ENCODE measurements at regions not wholly inside any gene's neighbourhood (a gene's known extent, or its start where the extent isn't known, plus 50 kb on each side); places are given as distances from the start of the nearest gene placed in this dataset.

DNA sequence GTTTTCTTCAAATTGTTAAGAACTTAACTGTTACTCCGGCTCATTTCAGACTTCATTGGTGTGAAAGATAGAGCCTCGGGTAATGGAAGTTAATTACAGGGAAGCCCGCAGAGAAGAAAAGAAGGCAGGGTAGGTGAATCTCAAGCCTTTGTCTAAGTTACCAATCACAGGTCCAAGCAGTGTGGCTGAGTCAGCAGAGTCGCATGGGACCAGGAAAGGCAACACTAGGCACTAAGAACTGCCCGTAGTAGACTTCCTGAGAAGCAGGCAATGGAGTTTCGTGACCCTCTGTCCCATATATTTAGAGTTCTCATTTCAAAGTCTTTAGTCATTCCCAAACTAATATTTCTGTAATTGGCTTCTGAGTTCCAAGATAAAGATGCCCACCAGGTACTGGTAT lies 122.9 kb upstream of the STT3B start:
- DNase-seq (ENCODE audit: low read depth in 4 of 4, low spot score in 1 of 4): no peak

- DNase-seq (ENCODE audit: low read depth in 4 of 4, low spot score in 1 of 4): no peak
These were observed 122.3 kb upstream of the STT3B start for GRCh38 chr3:31410411-31410810.

DNA sequence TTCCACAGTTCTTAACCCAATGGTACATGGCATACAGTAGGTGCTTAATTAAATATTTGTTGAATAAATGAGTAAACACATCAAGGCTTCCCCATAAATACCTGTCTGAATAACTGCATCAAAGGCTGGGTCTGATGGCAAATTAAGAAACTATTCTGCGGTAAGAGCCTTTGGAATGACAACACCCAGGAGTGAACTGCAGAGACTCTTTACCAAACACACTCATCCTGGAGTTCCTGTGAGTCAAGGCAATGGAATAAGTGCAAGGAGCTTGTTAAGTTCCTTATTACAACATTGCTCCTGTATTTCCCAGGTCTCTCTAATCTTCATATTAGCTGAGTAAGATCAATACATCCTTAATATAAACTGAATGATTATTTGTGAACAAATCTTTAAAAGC lies 119.9 kb upstream of the STT3B start:
- no peak for DNase-seq (ENCODE audit: low read depth in 4 of 4, low spot score in 1 of 4)

DNA sequence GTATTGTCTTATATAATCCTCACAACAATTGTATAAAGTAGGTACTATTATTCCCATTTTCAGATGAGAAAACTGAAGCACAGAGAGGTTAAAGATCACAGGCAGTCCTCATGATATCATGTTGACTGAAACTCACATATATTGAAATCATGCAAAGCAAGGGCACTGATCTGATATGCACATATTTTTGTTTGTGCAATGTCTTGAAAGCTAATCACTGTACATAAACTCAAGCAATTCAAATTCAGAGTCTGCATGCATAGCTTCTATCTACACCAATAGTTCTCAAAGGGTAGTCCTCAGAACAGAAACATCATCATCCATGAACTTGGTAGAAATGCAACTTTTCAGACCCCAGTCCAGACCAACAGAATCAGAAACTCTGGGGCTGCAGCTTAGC lies 119.2 kb upstream of the STT3B start:
- no peak for DNase-seq (ENCODE audit: low read depth in 4 of 4, low spot score in 1 of 4)

GRCh38 chr3:31416980-31417379 lies 115.7 kb upstream of the STT3B start:
- no peak for DNase-seq (ENCODE audit: low read depth in 4 of 4, low spot score in 1 of 4)

GRCh38 chr3:31417486-31417885 lies 115.2 kb upstream of the STT3B start:
- no peak for DNase-seq (ENCODE audit: low read depth in 4 of 4, low spot score in 1 of 4)

GRCh38 chr3:31420311-31420710 lies 112.4 kb upstream of the STT3B start:
- DNase-seq (ENCODE audit: low read depth in 4 of 4, low spot score in 1 of 4): no peak

- no peak for DNase-seq (ENCODE audit: low read depth in 4 of 4, low spot score in 1 of 4)
These were observed 111.2 kb upstream of the STT3B start for GRCh38 chr3:31421314-31422048.

- DNase-seq (ENCODE audit: low read depth in 4 of 4, low spot score in 1 of 4): no peak
These were observed 110.5 kb upstream of the STT3B start for GRCh38 chr3:31422237-31422636.

DNA sequence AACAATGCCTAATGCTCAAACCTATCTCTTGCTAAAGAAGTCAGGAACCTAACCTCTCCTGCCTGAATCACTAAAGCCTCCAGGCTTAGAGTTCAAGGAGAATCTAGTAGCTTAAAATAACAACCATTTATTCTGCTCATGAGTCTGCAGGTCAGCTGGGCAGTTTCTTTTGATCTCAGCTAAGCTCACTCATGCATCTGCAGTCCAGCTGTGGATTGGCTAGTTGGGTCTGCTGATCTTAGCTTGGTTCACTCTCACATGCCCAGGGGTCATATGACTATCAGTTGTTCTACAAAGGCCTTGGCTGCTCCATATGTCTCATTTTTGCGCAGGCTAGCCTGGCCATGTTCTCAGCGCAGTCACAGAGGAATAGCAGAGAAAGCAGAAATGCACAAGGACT lies 109.2 kb upstream of the STT3B start:
- DNase-seq (ENCODE audit: low read depth in 4 of 4, low spot score in 1 of 4): no peak

- DNase-seq (ENCODE audit: low read depth in 4 of 4, low spot score in 1 of 4): no peak
These were observed 107.3 kb upstream of the STT3B start for GRCh38 chr3:31425401-31425800.

DNA sequence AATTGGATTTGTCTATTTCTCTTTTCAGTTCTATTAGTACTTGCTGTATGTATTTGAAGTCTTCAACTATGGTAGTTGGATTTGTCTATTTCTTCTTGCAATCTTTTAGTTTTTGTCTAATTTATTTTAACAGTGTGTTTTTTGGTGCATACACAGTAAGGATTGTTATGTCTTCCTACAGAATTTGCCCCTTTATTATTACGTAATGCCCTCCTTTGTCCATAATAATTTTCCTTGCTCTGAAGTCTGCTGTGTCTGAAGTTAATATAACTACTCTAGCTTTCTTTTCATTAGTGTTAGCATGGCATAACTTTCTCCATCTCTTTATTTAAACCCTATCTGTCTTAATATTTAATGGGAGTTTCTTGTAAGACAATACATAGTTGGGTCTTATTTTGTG lies 105.1 kb upstream of the STT3B start:
- no peak for DNase-seq (ENCODE audit: low read depth in 4 of 4, low spot score in 1 of 4)

GRCh38 chr3:31431321-31431720 lies 101.4 kb upstream of the STT3B start:
- no peak for DNase-seq (ENCODE audit: low read depth in 4 of 4, low spot score in 1 of 4)

DNA sequence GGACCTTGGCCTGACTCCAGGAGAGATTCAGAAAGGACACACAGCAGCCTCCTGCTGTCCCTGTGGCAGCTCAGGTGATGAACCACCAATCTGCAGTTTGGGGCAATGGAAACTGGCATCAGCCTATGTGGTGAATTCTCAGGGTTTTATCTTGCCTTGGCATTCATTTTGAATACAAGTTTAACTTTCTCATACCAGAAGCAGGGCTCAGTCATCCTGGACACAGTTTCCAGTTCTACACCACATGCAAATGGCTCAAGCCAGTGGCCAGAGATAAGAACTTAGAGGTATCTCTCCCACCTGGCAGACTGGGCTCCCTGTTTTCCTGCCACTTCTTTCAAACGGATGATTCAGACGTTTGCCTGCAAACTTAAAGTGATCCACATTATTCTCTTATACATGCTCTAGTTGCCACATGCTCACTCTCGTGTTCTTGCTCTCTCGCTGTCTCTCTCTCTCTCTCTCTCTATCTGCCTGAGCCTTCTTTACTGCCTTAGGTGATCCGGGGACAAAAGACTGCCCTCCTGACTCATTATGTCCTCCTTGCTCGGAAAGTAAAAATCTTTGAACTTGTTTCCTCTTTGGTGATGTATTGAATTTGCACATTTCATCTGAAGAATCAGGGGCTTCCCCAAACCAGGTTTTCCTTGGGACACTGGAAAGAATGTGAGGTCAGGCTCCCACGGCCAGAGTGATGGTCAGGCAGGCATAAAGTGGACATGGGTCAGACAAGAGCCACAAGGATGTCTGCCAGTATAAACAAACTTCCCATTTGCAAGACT lies 99.6 kb upstream of the STT3B start:
- no peak for DNase-seq (ENCODE audit: low read depth in 4 of 4, low spot score in 1 of 4)

GRCh38 chr3:31433679-31433992 lies 99.1 kb upstream of the STT3B start:
- no peak for DNase-seq (ENCODE audit: low read depth in 4 of 4, low spot score in 1 of 4)

- DNase-seq (ENCODE audit: low read depth in 4 of 4, low spot score in 1 of 4): no peak
These were observed 97.9 kb upstream of the STT3B start for GRCh38 chr3:31434819-31435218.

DNA sequence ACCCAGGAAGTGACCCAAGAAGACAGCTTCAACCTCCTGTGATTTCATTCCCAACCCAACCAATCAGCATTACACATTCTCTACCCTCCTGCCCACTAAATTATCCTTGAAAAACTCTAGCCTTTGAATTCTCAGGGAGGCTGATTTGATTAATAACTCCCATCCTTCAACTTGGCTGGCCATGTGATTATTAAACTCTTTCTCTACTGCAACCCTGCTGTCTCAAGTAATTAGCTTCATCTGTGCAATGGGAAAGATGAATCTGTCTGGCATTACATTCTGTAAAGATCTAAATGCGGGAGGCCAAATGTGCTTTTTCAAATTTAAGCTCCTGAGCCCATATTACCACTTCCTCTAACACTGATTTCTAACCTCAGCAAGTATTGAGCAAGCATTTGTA lies 95.9 kb upstream of the STT3B start:
- DNase-seq (ENCODE audit: low read depth in 4 of 4, low spot score in 1 of 4): no peak

DNA sequence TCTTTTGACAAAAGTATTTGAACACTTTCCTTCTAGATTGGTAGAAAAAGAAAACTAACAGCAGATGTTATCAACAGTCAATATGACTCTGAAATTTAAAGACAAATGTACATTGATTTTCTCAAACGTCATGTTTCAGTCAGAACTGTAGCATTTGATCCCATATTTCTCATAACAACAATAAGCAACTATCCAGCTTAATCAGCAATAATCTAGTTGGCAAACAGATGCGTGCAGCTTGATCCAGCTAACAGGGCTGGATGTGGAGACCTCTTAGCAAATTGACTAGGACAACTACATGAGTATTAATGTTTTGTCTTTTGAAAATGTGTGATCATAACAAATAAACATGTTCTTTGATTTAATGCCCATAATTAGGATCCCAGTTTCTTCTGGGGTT lies 94.0 kb upstream of the STT3B start:
- no peak for DNase-seq (ENCODE audit: low read depth in 4 of 4, low spot score in 1 of 4)

- no peak for DNase-seq (ENCODE audit: low read depth in 4 of 4, low spot score in 1 of 4)
These were observed 92.6 kb upstream of the STT3B start for GRCh38 chr3:31439890-31440750.

- no peak for DNase-seq (ENCODE audit: low read depth in 4 of 4, low spot score in 1 of 4)
These were observed 91.8 kb upstream of the STT3B start for GRCh38 chr3:31440878-31441277.

- DNase-seq (ENCODE audit: low read depth in 4 of 4, low spot score in 1 of 4): no peak
These were observed 90.0 kb upstream of the STT3B start for GRCh38 chr3:31442755-31443154.

Measured in stimulated activated CD4-positive, alpha-beta T cell treated with anti-CD3 and anti-CD28 coated beads, Interleukin-1b, Interleukin-23, amount 100 ng/mL, for 24 hours (primary cell).